Activated CD4-positive, alpha-beta T cell treated with anti-CD3 and anti-CD28 coated beads for 48 hours (primary cell): ENCODE measurements at regions not wholly inside any gene's neighbourhood (a gene's known extent, or its start where the extent isn't known, plus 50 kb on each side); places are given as distances from the start of the nearest gene placed in this dataset.
"Not testable (repeated sequence)": the region's sequence is repeated elsewhere in the genome, so short reads cannot be mapped to it uniquely, and the experiment has no call there.

Source experiments
- DNase-seq: peaks from one replicate; pipeline ENCODE4 v3.0.0-alpha.2; 2020

DNA sequence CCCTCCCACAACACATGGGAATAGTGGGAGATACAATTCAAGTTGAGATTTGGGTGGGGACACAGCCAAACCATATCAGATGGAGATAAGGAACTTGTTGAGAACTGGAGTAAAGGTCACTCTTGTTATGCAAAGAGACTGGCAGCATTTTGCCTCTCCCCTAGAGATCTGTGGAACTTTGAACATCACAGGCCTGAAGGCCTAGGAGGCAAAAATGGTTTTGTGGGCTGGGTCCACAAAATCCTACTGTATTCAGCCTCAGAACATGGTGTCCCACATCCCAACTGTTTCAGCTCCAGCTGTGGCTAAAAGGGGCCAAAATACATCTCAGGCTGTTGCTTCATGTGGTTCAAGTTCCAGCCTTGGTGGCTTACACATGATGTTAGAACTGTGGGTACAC is 1247.8 kb upstream of the IGFBP7 start:
- DNase-seq: no peak

DNA sequence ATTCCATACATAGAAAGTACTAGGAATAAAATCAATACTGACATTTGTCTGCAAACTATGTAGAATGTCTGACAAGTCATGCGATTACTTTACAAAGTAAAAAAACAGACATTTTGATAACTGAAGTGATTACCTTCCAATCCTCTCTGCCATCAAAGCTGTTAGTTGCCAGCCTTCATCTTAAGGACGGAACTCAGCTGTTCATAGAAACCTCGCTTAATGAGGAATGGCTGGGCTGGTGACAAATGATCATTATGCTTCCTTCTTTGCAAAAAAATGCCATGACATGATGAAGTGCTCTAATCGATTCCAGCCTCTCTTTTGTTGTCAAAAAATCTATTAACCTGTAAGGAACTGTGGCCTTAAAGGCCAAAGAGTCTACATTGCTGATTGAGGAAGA is 1214.9 kb upstream of the IGFBP7 start:
- no peak for DNase-seq

DNA sequence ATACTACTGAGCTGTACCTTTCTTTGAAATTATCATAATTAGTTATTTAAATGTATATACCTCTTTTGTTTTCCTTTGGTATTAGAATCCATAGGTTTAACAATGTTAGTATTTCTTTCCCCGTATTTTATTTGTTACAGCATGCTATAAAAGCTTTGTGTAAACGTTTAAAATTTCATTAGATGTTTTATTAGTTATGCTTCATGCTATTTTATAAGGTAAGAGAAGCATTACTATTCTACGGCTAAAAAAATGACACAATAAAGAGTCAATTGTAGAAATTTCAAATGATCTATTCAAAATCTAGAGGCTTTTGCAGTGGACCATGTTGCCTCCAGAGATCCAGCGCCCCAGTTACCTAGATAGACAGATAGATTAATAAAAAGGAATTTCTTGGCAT is 1203.3 kb upstream of the IGFBP7 start:
- DNase-seq: no peak

DNA sequence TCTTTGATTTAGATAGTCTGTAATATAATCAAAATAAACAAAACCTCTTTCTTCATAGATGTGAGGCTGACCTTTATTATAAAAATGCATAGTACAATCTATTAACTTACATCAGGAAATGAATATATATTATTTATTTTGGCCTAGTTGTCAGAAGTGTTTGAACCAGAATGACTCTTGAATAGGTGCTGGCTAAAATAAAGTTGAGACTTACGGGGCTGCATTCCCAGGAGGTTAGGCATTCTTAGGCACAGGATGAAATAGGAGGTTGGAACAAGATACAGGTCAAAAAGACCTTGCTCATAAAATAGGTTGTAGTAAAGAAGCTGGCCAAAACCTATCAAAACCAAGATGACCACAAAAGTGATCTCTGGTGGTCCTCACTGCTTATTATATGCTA is 1193.3 kb upstream of the IGFBP7 start:
- no peak for DNase-seq

DNA sequence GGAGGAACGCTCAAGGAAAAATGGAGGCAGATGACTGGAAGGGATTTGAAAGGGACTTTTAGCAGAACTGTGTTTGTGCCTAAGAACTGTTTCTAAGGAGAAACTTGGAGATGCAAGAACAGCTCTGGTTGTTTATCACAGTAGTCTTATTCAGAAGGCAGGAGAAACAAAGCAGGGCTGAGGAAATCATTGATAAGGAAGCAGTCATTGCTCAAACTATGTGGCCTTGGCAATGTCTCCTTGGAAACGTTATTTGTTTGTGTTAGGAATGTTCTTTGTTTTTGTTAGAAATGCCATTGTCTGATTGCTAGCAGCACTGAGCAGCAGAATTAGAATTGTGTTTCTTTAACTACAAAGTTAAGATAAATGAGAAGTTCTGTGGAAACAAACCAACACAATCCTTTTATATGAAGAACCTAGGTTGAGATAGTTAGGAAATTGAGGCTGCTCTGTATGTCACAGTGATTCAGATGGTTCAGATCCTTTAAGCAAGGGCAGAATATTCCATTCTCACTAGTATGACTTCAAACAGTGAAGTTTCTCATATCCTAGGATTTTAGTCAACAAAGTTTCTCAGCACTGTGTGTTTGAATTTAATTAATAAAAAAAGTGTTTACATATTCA is 1191.3 kb upstream of the IGFBP7 start:
- DNase-seq: no peak

DNA sequence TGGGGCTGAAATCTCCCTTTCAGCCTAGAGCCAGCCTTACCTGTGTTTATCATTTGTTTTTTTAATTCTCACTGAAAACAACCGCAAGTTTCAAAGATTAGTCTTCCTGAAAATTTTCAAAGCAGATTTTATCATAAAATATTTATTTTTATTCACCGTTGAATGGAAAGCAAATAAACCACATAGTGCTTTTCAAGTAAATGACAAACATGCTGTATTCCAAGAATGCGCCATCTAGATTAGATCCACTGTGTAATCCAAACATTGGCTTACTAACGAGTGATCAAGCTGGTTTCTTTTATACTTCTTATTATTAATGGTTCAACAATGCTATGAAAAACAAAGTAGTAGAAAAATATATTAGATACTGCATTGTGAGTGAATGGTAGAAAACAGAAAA is 1176.2 kb upstream of the IGFBP7 start:
- no peak for DNase-seq

DNA sequence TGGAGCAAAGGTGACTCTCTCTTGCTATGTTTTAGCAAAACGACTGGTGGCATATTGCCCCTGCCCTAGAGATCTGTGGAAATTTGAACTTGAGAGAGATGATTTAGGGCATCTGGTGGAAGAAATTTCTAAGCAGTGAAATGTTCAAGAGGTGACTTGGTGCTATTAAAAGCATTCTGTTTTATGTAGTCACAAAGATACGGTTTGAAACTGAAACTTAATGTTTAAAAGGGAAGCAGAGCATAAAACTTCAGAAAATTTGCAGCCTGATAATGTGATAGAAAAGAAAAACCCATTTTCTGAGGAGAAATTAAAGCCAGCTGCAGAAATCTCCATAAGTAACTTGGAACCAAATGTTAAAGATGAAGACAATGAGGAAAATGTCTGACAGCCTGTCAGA is 1170.7 kb upstream of the IGFBP7 start:
- not testable (repeated sequence) for DNase-seq

DNA sequence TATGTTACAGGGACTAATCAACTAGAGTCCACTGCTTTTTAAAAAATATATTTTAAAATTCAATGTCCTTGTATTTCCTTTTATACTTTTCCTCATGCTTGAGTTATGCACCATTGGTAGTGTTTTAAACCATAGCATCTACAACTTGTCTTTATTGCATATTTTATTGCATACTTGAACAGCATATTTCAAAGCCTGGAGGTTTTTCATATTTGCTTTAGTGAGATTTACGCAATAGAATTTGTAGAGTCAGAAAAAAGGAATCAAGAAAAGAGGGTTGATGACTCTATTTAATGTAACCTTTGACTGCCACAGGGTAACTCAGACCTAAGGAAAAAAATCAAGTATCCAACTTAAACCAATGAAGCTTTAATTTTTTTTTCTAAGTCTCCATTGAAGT is 1165.7 kb upstream of the IGFBP7 start:
- no peak for DNase-seq

DNA sequence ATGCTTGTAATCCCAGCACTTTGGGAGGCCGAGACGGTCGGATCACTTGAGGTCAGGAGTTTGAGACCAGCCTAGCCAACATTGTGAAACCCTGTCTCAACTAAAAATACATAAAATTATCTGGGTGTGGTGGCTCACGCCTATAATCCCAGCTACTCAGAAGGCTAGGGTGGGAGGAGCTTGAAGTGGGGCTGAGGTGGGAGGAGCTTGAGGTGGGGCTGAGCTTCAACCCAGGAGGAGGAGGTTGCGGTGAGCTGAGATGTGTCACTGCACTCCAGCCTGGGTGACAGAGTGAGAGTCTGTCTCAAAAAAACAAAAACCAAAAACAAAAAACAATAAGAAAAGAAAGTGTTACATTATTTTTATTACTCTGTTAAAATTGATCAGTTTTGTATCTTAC is 1164.4 kb upstream of the IGFBP7 start:
- DNase-seq: no peak

DNA sequence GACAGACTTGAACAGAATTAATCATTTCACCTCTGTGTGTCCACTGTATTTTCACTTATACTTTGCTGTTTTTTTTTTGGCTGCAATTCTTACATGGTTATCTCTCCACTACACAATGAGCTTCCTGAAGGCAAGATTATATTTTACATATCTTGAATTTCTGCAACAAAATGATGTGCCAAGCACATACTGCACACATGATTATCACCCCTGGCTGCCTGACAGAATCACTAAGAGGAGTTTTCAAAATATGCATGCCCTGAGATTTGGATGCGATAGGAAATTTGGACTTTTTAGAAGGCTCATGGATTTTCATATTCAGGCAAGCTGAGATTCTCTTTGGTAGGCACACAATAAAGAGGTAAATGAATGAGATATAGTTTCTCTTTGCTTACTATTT is 1162.1 kb upstream of the IGFBP7 start:
- no peak for DNase-seq

DNA sequence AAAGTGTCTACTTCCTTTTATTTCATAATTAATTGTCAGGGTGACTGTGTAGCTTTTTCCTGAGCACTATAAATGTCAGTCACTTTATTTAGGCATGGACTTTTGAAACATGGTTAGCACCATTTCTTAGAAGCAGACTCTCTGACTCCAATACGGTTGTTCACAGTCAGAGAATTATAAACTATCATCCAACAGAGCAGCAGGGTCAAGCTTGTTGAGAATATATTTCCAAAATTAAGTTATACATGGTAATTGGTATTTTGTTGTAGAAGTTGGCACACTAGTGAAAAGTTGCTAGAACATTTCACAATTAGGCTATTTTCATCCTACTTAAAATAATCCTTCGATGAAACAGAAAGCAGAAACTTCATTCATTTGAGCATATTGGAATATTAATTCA is 1155.5 kb upstream of the IGFBP7 start:
- DNase-seq: no peak

DNA sequence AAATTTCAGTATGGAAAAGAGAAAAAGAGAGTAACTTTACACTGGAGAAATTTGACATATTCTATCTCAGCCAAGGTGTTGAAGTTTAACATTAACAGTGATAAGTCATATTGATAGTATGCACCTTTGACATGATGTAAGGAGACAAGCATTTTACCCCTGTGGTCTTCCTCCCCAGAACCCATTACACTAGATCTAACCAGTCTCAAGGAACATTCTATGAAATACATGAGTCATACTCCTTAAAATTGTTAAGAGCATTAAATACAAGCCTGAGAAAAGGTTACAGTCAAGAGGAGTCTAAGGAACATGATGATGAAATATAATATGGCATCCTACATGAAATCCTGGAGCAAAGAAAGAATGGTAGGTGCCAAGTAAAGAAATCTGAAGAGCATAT is 1151.3 kb upstream of the IGFBP7 start:
- DNase-seq: no peak

DNA sequence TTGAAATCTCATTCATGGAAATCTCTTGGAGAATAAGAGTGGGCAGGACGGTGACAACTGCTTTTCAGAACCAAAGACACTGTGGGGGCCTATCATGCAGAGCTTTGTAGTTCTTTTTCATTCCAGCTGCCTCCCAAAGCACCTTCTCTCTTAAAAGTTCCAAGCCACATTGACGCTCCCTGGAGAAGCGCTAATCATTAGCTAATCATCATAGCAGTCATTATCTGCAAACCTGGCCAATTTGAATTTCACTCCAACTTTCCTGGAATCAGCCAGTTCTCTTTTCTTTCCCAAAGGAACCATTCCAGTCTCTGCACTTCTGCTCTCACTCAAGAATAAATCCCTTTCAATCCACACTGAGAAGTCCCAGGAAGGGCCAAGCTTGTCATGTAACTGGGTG is 1144.1 kb upstream of the IGFBP7 start:
- DNase-seq: no peak

DNA sequence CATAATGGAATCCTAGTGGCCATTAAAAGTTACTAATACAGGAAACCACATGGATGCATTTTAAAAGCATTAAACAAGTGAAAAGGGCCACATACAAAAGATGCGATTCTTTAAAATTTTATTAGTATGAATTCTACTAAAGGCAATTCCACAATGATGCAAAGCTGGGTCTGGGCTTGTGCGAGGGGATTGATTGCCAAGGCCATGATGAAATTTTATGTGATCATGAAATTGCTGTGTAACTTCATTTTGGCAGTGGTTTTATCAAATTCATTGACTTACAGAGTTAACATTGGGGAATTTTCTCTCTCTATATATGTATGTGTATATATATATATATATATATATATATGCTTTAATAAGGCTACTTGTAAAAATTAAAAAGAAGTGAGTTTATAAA is 1142.5 kb upstream of the IGFBP7 start:
- no peak for DNase-seq

DNA sequence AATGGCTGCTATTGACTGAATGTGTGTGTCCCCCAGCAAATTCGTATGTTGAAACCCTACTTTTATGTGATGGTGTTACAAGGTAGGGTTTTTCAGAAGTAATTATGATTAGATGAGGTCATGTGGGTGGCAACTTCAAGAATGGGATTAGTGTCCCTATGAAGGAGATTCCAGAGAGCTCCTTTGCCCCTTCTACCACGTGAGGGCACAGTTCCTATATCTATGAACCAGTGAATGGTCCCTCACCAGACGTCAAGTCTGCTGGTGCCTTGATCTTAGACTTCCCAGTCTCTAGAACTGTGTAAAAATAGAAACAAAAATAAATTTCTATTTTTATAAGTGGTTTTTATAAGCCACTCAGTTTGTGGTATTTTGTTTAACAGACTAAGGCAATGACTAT is 1137.6 kb upstream of the IGFBP7 start:
- no peak for DNase-seq

DNA sequence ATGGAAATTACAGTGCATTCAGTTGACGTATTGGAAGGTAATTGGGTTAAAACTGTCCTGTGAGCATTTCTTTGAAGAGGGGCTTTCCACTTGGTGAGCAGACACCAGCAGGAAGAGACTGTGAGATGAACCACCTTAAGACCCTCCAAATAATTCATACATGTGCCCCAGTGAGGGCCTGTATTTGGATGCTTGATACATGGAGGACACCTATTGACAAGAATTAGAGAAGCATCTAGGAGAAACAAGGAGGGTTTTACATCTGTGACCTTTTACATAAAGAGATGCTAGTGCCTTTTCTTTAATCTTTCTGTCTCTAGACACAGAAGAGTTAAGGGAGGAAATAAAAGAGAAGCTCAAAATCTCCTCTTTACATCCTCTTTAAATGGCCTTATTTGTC is 1115.3 kb upstream of the IGFBP7 start:
- no peak for DNase-seq

DNA sequence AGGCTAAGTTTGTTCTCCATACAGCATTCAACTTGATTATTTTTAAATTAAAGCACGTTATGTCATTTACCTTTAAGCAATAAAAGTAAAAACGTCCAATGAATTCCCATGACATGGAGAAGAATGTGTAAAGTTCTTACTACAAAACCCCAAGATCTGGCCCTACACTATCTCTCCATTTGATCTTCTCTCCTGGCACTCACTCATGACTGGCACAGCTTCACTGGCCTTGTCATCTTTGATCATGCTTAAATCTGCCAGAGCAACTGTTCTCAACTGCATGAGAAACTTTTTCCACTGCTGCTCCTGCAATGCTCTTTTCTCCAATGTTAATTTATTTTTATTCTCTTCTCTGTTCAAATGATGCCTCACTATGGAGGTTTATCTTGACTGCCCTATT is 1109.0 kb upstream of the IGFBP7 start:
- no peak for DNase-seq

DNA sequence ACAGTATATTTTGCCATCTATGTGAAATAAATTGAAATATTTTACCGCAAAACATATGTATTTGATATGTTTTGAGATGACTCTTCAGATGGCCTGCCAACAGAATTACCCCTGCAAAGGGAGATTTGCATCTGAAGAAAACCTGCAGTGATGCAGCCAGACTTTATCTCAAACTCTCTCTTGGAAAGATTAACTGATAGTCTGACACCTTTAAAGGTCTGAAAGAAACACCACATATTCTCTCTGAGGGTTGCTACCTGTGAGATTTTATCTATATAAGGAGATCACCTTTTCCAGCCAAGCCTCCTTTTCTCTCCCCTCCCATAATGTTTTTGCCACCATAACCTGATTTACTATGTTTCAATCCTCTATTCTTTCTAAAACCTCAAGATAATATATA is 1106.3 kb upstream of the IGFBP7 start:
- no peak for DNase-seq

DNA sequence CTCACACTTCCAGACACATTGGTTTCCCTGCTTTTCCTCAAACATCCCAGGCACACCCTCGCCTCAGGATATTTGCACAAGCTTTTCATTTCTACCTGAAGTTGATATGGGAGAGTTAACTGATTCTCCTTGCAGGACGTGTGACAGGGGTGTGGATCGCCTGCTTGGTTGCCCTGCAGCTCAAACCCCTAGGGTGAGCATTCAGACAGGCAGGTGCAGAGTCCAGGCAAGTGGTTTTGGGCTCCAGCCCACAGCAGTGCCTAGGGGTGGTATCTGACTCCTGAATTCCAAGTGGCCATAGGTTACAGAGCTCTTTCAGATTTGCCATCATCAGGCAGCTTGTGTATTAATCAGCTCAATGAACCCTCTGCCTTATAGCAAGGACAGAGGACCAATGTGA is 1104.2 kb upstream of the IGFBP7 start:
- no peak for DNase-seq

DNA sequence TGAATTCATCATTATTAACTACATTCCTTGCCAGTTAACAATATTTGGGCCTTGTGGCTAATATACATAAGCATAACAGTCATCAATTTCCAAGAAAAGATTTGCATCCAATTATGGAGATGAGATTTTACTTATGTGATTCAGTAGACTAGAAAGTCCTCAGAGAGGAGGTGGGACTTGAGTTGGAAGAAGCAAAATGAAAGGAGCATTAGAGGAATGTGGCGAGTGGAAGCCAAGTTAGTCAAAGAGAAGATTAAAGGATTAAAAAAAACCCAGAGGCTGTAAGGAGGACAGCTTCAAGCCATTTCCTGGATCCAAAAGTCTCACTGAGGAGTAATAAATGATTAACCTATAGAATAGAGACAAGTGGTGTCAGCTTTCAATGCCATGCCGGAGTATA is 1099.4 kb upstream of the IGFBP7 start:
- DNase-seq: no peak

DNA sequence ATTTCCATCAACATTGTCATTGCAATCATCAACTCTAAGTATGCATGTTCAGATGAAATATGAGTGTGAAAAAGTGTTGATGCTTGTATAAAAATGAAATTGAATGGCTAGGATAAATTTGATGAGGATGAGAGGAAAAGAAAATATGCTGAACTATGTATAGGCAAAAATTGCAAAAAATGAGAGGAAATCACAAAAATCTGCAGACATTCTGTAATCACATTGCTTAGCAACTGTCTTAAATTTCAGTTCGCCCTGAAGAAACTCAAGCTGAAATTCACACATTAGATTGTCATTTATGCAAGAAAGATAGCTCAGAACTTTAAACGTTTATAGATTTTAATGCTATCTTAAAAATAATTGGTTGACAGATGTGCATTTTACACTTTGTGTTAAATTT is 1098.8 kb upstream of the IGFBP7 start:
- no peak for DNase-seq

DNA sequence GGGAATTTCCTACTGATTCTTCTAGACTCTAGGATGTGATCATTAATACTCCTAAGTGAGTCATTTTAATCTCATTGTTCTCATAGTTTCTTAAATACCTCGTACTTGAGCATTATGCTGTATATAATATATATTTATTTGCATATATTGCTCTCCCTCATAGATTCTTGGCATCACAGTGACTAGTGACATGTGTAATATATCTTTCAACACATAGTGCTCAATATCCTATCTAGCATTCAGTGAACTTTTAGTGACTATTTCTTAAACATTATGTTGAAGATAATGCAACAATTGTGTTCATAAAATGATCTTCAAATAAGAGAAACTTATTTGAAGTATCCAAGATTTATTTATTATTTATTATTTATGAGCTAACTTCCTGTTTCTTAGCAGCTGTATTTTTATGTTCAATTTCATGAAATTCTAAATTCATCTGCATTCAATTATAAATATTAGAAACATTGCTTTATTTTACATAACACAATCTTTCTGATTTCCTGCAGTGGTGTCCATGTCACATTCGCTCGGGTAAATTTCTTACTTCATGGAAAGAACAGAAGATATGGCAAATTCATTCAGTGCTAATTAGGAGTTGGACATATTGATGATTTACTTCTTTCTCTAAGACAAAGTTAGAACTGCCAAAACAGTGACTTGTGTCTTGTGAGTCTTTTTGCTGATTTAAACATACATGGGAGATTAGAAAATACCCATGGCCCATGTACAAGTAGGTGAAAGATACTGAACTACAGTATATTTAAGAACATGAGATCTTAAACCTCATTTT is 1095.5 kb upstream of the IGFBP7 start:
- DNase-seq: no peak

DNA sequence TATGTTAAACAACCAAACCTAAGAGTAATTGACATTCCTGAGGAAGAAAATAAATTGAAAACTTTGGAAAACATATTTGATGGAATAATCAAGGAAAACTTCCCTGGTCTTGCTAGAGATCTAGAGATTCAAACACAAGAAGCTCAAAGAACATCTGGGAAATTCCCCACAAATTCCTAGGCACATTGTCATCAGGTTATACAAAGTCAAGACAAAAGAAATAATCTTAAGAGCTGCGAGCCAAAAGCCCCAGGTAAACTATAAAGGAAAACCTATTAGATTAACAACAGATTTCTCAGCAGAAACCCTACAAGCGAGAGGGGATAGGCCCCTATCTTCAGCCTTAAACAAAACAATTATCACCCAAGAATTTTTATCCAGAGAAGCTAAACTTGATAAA is 1082.0 kb upstream of the IGFBP7 start:
- DNase-seq: no peak

DNA sequence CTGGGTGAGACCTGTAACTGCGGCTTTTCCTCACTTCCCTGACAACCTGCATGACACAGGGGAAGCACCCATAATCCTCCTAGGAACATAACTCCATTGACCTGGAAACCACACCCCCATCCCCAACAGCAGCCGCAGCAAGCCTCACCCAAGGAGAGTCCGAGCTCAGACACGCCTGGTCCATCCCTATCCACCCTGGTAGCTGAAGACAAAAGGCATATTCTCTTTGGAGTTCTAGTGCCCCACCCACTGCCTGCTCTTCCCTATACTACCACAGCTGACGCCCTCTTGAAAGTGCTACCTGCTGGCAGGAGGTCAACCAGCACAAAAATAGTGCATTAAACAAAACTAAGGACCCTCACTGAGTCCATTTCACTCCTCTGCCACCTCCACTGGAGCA is 1080.9 kb upstream of the IGFBP7 start:
- no peak for DNase-seq

DNA sequence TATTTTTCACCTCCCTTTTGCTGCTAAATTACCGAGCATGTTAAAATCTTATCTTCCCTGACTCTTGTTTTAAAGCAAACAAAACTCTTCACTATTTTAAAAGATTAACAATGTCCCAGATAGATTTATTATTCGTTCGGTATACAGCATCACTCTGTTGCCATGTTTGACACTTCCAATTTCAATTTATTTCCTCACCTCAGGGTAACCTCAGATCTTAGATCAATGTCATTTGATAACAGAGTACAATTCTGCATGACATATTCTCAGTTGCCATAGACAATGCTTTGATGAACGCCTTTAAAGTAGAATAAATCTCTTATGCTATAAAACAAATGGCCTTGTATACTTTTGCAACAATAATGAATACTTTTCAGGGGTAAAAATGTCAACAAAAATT is 1078.1 kb upstream of the IGFBP7 start:
- DNase-seq: no peak
